ENCODE measurements at regions not wholly inside any gene's neighbourhood (a gene's known extent, or its start where the extent isn't known, plus 50 kb on each side); places are given as distances from the start of the nearest gene placed in this dataset.
A peak's percentile ranks its signal among the peaks of the same experiment; 100 is the strongest.
"Not testable (repeated sequence)": the region's sequence is repeated elsewhere in the genome, so short reads cannot be mapped to it uniquely, and the experiment has no call there.

GRCh38 chr4:30028826-30029225, 691.3 kb upstream of the PCDH7 start:
- no peaks in the 10 kb centered on the region for H3K27me3 ChIP-seq
- no peak overlapping the region for H3K27ac ChIP-seq
- no peak for TF ChIP-seq CTCF (IDR thresholded peaks at IDR 0.05; ENCODE audit: low read depth, low read length)
- DNase-seq (ENCODE audit: low read depth in 1 of 2, low spot score in 1 of 2), result no peak
- no peaks in the 10 kb centered on the region for H3K4me1 ChIP-seq (ENCODE audit: low read depth)
- no peak overlapping the region for H3K4me3 ChIP-seq
- no peaks in the 10 kb centered on the region for H3K36me3 ChIP-seq
- no peaks in the 10 kb centered on the region for H3K9me3 ChIP-seq (ENCODE audit: low read depth)

- H3K36me3 ChIP-seq, result no peaks in the 10 kb centered on the region
- no peak for TF ChIP-seq CTCF (IDR thresholded peaks at IDR 0.05; ENCODE audit: low read depth, low read length)
- H3K27me3 ChIP-seq, result no peaks in the 10 kb centered on the region
- no peak overlapping the region for H3K4me3 ChIP-seq
- H3K9me3 ChIP-seq (ENCODE audit: low read depth), result no peaks in the 10 kb centered on the region
- H3K4me1 ChIP-seq (ENCODE audit: low read depth), result no peaks in the 10 kb centered on the region
- DNase-seq (ENCODE audit: low read depth in 1 of 2, low spot score in 1 of 2), result no peak
- no peak overlapping the region for H3K27ac ChIP-seq
Observed at GRCh38 chr4:30056016-30056766, 664.0 kb upstream of the PCDH7 start.

GRCh38 chr4:30068234-30068633, 651.9 kb upstream of the PCDH7 start:
- no peaks in the 10 kb centered on the region for H3K9me3 ChIP-seq (ENCODE audit: low read depth)
- DNase-seq (ENCODE audit: low read depth in 1 of 2, low spot score in 1 of 2), result peak in 1 of 2 donors; percentile 17
- H3K4me1 ChIP-seq (ENCODE audit: low read depth), result no peaks in the 10 kb centered on the region
- no peak overlapping the region for H3K4me3 ChIP-seq
- no peak overlapping the region for H3K27ac ChIP-seq
- no peaks in the 10 kb centered on the region for H3K27me3 ChIP-seq
- no peak for TF ChIP-seq CTCF (IDR thresholded peaks at IDR 0.05; ENCODE audit: low read depth, low read length)
- H3K36me3 ChIP-seq, result no peaks in the 10 kb centered on the region

- Histone ChIP-seq H3K4me1 (ENCODE audit: low read depth) (no peaks in the 10 kb centered on the region), H3K27me3 (no peaks in the 10 kb centered on the region), H3K9me3 (ENCODE audit: low read depth) (no peaks in the 10 kb centered on the region), H3K4me3 (no peak overlapping the region), H3K36me3 (no peaks in the 10 kb centered on the region), H3K27ac (no peak overlapping the region)
- no peak for TF ChIP-seq CTCF (IDR thresholded peaks at IDR 0.05; ENCODE audit: low read depth, low read length)
- DNase-seq (ENCODE audit: low read depth in 1 of 2, low spot score in 1 of 2), result peak in 1 of 2 donors; percentile 25
Observed at GRCh38 chr4:30073011-30073710, 647.0 kb upstream of the PCDH7 start.

GRCh38 chr4:30092420-30093128, 627.6 kb upstream of the PCDH7 start:
- H3K4me1 ChIP-seq (ENCODE audit: low read depth); H3K9me3 ChIP-seq (ENCODE audit: low read depth); H3K4me3 ChIP-seq; H3K27me3 ChIP-seq; DNase-seq (ENCODE audit: low read depth in 1 of 2, low spot score in 1 of 2); H3K27ac ChIP-seq; H3K36me3 ChIP-seq: not testable (repeated sequence)

- H3K4me1 ChIP-seq (ENCODE audit: low read depth), result no peaks in the 10 kb centered on the region
- H3K27me3 ChIP-seq, result no peaks in the 10 kb centered on the region
- H3K4me3 ChIP-seq, result no peak overlapping the region
- no peaks in the 10 kb centered on the region for H3K9me3 ChIP-seq (ENCODE audit: low read depth)
- DNase-seq (ENCODE audit: low read depth in 1 of 2, low spot score in 1 of 2), result peak in 1 of 2 donors; percentile 14
- no peak for TF ChIP-seq CTCF (IDR thresholded peaks at IDR 0.05; ENCODE audit: low read depth, low read length)
- no peak overlapping the region for H3K27ac ChIP-seq
- H3K36me3 ChIP-seq, result no peaks in the 10 kb centered on the region
Observed at GRCh38 chr4:30094887-30095286, 625.3 kb upstream of the PCDH7 start.
